B cell (primary cell): ENCODE measurements at regions not wholly inside any gene's neighbourhood (a gene's known extent, or its start where the extent isn't known, plus 50 kb on each side); places are given as distances from the start of the nearest gene placed in this dataset.

Experiments
- ATAC-seq: fragments of 200-7000 bp; cut with Tn5 transposase; one replicate; pipeline ENCODE4 v1.10.0; 2021; ENCODE audit warnings: low read depth, mild to moderate bottlenecking, moderate number of reproducible peaks, moderate library complexity
- CTCF ChIA-PET: fragments of 350-600 bp; sonication (Branson Sonifier 250); formaldehyde crosslinking; loops from one replicate; lab custom pipeline; 2021; ENCODE audit warnings: antibody characterized with exemption, inconsistent platforms; lab: Charles Lee
- POLR2A ChIA-PET: fragments of 350-600 bp; sonication (Branson Sonifier 250); formaldehyde crosslinking; loops from one replicate; lab custom pipeline; 2021; ENCODE audit warnings: antibody characterized with exemption; lab: Charles Lee
- DNase-seq: peaks from one replicate; pipeline ENCODE4 v3.0.0; 2013
- H2AFZ ChIP-seq: 2 replicates; pipeline ENCODE4 v1.6.1; 2012; ENCODE audit warnings: mild to moderate bottlenecking, low read depth, low read length; ENCODE audit not compliant: insufficient read depth, poor library complexity, severe bottlenecking
- H3K27ac ChIP-seq, 2 donors: 1 replicate in 1 of 2; 2 replicates in 1 of 2; pipeline ENCODE4 v1.5.1; 2012 to 2013; ENCODE audit warnings: low read length in 2 of 2, mild to moderate bottlenecking in 2 of 2, moderate library complexity in 1 of 2
- H3K27me3 ChIP-seq, 4 experiments: fragments of 200-600 bp in 1 of 4; sonication (generic) in 1 of 4; replicated peaks in 1 of 4; 1 replicate in 2 of 4; 2 replicates in 2 of 4; pipeline versions ENCODE4 v1.6.1 to v1.7.0; 2013 to 2016; ENCODE audit warnings: low read length in 3 of 4, mild to moderate bottlenecking in 2 of 4, mixed read lengths in 1 of 4, moderate library complexity in 1 of 4; ENCODE audit not compliant: insufficient read depth in 4 of 4, control insufficient read depth in 3 of 4; ENCODE audit errors: control extremely low read depth in 1 of 4
- H3K36me3 ChIP-seq, 2 experiments: replicated peaks in 1 of 2; 1 replicate in 1 of 2; 2 replicates in 1 of 2; pipeline versions ENCODE4 v1.6.1 to v1.7.1; 2013; ENCODE audit warnings: low read length in 1 of 2; ENCODE audit not compliant: insufficient read depth in 2 of 2, control insufficient read depth in 1 of 2; ENCODE audit errors: control extremely low read depth in 1 of 2, extremely low read depth in 1 of 2
- H3K4me1 ChIP-seq, 2 donors: fragments of 200-600 bp in 1 of 2; sonication (generic) in 1 of 2; 1 replicate in 1 of 2; 2 replicates in 1 of 2; pipeline versions ENCODE4 v1.5.1 to v1.6.1; 2013 to 2017; ENCODE audit warnings: low read length in 2 of 2; ENCODE audit not compliant: control insufficient read depth in 2 of 2, insufficient read depth in 2 of 2
- H3K4me2 ChIP-seq: replicated peaks from 2 replicates; pipeline ENCODE3; 2012; ENCODE audit warnings: mild to moderate bottlenecking, low read depth, low read length; ENCODE audit not compliant: poor library complexity, severe bottlenecking
- H3K4me3 ChIP-seq, 5 experiments: fragments of 200-600 bp in 1 of 5; sonication (generic) in 1 of 5; 1 replicate in 3 of 5; 2 replicates in 2 of 5; pipeline versions ENCODE4 v1.5.1 to v1.7.0; 2011 to 2016; ENCODE audit warnings: low read length in 4 of 5, mild to moderate bottlenecking in 4 of 5, low read depth in 2 of 5, control low read depth in 1 of 5, moderate library complexity in 1 of 5; ENCODE audit not compliant: insufficient read depth in 1 of 5; ENCODE audit errors: control extremely low read depth in 1 of 5, extremely low read depth in 1 of 5
- H3K79me2 ChIP-seq: fragments of 200-600 bp; sonication (generic); one replicate; pipeline ENCODE4 v1.6.0; 2016; ENCODE audit warnings: low read length; ENCODE audit not compliant: control insufficient read depth, insufficient read depth
- H3K9ac ChIP-seq: fragments of 200-600 bp; sonication (generic); 2 replicates; pipeline ENCODE4 v1.6.1; 2017; ENCODE audit warnings: mild to moderate bottlenecking, low read length, moderate library complexity
- H3K9me3 ChIP-seq, 3 donors: one replicate each; pipeline versions ENCODE4 v1.6.1 to v1.7.1; 2013; ENCODE audit warnings: low read length in 2 of 3; ENCODE audit not compliant: control insufficient read depth in 2 of 3, insufficient read depth in 1 of 3; ENCODE audit errors: control extremely low read depth in 1 of 3
- H4K20me1 ChIP-seq: 2 replicates; pipeline ENCODE4 v1.6.0; 2012; ENCODE audit warnings: mild to moderate bottlenecking, low read length; ENCODE audit not compliant: insufficient read depth, control insufficient read depth, poor library complexity, severe bottlenecking
- H3K27ac Mint-ChIP-seq: one replicate; pipeline ENCODE4 v1.8.0; 2021; ENCODE audit warnings: mixed read lengths
- H3K27me3 Mint-ChIP-seq: one replicate; pipeline ENCODE4 v1.8.0; 2021; ENCODE audit warnings: mixed read lengths
- H3K4me1 Mint-ChIP-seq: one replicate; pipeline ENCODE4 v1.8.0; 2021; ENCODE audit warnings: mixed read lengths
- H3K4me3 Mint-ChIP-seq: one replicate; pipeline ENCODE4 v1.8.0; 2021; ENCODE audit warnings: mixed read lengths
- H3K9me3 Mint-ChIP-seq: one replicate; pipeline ENCODE4 v1.8.0; 2022; ENCODE audit warnings: mixed read lengths; ENCODE audit not compliant: insufficient read depth
- CTCF ChIP-seq: fragments of 200-600 bp; IDR thresholded peaks from one replicate; pipeline ENCODE4 v1.8.0; 2022; ENCODE audit warnings: antibody characterized with exemption, mild to moderate bottlenecking
- EZH2 ChIP-seq: IDR thresholded peaks from 2 replicates; pipeline ENCODE4 v1.6.1; 2012; ENCODE audit warnings: borderline replicate concordance, low read depth, mild to moderate bottlenecking, moderate library complexity, low read length; ENCODE audit not compliant: insufficient read depth, poor library complexity, severe bottlenecking
- WGBS: methylation state at CpG from one replicate; pipeline ENCODE4 v1.1.5; 2013; ENCODE audit warnings: missing lambda C conversion rate; ENCODE audit not compliant: insufficient coverage; 5-methylcytosine and 5-hydroxymethylcytosine counted together
- intact Hi-C: fragments of 100-400 bp; cut with micrococcal nuclease; formaldehyde crosslinking; loops from one replicate; pipeline ENCODE4 v1.10.0; 2022

- H3K4me3 Mint-ChIP-seq = no peak overlapping the region
- ATAC-seq = no peak
- no peaks in the 10 kb centered on the region for H3K4me1 Mint-ChIP-seq
- 92% methylated on average over 3 of the region's 4 CpGs for WGBS
- Histone ChIP-seq H3K36me3 (no peaks in the 10 kb centered on the region), H3K27me3 (peaks cover 0 to 6% (median 0%) of the 10 kb centered on the region in 4 experiments), H3K9ac (no peak overlapping the region), H3K4me3 (no peak overlapping the region), H3K9me3 (no peaks in the 10 kb centered on the region), H3K4me1 (no peaks in the 10 kb centered on the region), H4K20me1 (no peaks in the 10 kb centered on the region), H2AFZ (no peak overlapping the region), H3K27ac (no peak overlapping the region), H3K4me2 (no peak overlapping the region), H3K79me2 (no peaks in the 10 kb centered on the region)
- no peak overlapping the region for H3K27ac Mint-ChIP-seq
- ChIA-PET CTCF (no interaction called here), POLR2A (no interaction called here)
- intact Hi-C loops = no loop called here
- TF ChIP-seq EZH2 = no peak
- no peak for TF ChIP-seq CTCF
- H3K9me3 Mint-ChIP-seq = no peaks in the 10 kb centered on the region
- no peak for DNase-seq
- H3K27me3 Mint-ChIP-seq = peaks cover 17% of the 10 kb centered on the region
Observed at GRCh38 chr6:40957616-40958492, 81.2 kb downstream of the UNC5CL start.

- ATAC-seq (no peak), DNase-seq (no peak)
- Histone ChIP-seq H3K9ac (no peak overlapping the region), H3K4me3 (no peak overlapping the region), H3K27ac (no peak overlapping the region), H3K4me1 (no peaks in the 10 kb centered on the region), H4K20me1 (no peaks in the 10 kb centered on the region), H3K4me2 (no peak overlapping the region), H2AFZ (no peak overlapping the region), H3K27me3 (peaks cover 0 to 6% (median 0%) of the 10 kb centered on the region in 4 experiments), H3K9me3 (no peaks in the 10 kb centered on the region), H3K79me2 (no peaks in the 10 kb centered on the region), H3K36me3 (no peaks in the 10 kb centered on the region)
- no peaks in the 10 kb centered on the region for H3K9me3 Mint-ChIP-seq
- H3K27ac Mint-ChIP-seq = no peak overlapping the region
- ChIA-PET CTCF (no interaction called here), POLR2A (no interaction called here)
- TF ChIP-seq CTCF = no peak
- TF ChIP-seq EZH2 = no peak
- intact Hi-C loops = no loop called here
- no peaks in the 10 kb centered on the region for H3K4me1 Mint-ChIP-seq
- 100% methylated on average over 2 of the region's 2 CpGs for WGBS
- no peak overlapping the region for H3K4me3 Mint-ChIP-seq
- peaks cover 23% of the 10 kb centered on the region for H3K27me3 Mint-ChIP-seq
Observed at GRCh38 chr6:40956936-40957335, 82.1 kb downstream of the UNC5CL start.
